ENCODE measurements at regions not wholly inside any gene's neighbourhood (a gene's known extent, or its start where the extent isn't known, plus 50 kb on each side); places are given as distances from the start of the nearest gene placed in this dataset.
A peak's percentile ranks its signal among the peaks of the same experiment; 100 is the strongest.
"Not testable (repeated sequence)": the region's sequence is repeated elsewhere in the genome, so short reads cannot be mapped to it uniquely, and the experiment has no call there.

DNA sequence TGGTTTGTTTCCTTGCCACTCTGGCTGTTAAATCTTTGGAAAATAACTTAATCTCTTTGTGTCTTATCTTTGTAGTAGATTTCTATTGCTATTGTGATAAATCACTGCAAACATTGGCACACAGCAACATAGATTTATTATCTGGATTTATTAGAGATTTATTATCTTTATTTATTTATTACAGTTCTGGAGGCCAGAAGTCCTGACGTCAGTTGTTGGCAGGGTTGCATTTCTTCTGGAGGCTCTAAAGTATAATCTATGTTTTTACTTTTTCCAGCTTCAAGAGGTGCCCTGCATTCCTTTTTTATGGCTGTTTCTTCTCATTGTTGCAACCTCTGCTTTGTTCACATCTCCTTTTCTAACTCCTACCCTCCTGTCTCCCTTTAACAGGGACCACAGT lies 542.8 kb downstream of the GRXCR1 start:
- DNase-seq (ENCODE audit: low read depth): no peak

DNA sequence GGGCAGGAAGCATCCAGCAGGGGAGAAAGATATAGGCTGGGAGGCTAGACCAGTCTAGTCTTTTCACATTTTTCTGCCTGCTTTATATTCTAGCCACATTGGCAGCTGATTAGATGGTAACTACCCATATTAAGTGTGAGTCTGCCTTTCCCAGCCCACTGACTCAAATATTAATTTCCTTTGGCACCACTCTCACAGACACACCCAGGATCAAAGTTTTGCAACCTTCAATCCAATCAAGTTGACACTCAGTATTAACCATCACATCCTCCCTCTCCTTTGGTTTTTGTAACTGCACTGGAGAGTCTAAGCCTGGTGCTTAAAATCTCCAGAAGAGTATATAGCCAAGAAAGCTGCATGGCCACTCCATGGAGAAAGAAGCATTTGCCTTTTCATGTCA lies 560.4 kb downstream of the GRXCR1 start:
- DNase-seq (ENCODE audit: low read depth): no peak

DNA sequence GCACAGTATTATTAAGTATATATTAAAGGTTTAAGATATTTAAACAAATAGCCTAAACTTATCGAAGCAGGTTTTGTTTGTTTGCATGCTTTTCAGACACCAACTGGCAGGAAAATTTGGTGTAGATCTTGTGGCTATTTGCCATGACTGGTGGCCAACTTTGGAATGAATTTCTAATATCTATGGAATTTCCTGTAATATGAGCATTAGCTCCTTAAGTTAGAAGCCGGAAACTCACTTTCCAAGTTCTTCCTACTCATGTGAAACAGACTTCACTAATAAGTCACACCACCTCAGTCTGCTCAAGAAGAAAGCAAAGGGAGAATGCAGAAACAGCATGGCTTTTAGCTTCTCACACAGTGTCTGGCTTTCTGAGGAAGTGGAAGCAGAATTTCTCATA lies 563.9 kb downstream of the GRXCR1 start:
- DNase-seq (ENCODE audit: low read depth): peak; percentile 28

DNA sequence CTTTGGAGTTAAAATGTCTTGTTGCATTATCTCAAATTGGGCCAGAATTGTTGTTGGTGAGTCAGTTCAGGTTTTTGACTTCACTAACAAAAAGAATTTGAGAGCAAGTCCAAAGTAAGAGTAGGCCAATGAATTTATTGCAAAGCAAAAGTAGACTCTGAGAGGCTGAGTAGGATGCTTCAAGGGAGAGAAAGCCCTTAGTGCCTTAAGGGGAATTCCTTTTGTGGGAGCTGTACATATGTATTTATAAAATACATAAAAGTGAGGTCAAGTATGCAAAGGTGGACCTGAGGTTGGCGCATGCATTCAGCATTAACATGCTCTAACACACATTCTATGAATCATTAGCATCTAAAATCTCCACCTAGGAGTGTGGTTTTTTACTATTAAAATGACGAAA lies 565.4 kb downstream of the GRXCR1 start:
- no peak for DNase-seq (ENCODE audit: low read depth)

DNA sequence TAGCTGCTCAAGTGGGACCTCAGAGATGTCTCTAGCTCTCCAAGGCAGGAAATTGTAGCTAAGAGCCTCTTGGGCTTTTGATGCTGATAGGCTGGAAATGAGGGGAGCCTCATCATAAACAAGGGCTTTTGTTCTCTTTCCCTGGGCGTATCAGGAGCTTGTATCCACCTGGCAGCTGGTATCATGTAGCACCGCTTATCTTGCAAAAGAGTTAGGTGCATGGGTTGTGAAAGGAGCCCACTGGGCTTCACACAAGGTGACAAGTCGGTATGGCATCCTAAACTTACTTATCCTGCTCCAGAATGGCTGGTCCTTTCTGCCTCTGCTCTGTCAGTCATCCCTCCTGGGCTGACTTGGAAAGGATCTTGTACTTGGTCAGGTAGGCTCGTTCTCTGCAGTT lies 565.8 kb downstream of the GRXCR1 start:
- no peak for DNase-seq (ENCODE audit: low read depth)

DNA sequence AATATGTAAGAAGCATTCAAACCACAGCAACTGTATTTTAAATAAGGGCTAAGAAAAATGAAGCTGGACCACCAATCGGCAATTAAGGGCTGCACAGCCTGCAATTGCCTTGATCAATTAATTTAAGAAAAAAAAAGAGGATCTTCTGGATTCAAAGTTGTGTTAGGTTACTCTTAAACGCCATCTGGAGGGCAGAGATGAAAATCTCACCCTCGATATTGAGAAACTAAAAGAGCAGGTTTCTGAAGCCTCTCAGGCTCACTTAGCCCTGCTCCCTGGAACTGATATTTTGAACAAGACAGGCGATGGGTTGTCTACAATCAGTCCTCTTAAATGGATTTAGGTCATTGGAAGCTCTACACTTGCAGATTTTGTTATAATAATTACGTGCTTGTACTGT lies 579.4 kb downstream of the GRXCR1 start:
- no peak for DNase-seq (ENCODE audit: low read depth)

DNA sequence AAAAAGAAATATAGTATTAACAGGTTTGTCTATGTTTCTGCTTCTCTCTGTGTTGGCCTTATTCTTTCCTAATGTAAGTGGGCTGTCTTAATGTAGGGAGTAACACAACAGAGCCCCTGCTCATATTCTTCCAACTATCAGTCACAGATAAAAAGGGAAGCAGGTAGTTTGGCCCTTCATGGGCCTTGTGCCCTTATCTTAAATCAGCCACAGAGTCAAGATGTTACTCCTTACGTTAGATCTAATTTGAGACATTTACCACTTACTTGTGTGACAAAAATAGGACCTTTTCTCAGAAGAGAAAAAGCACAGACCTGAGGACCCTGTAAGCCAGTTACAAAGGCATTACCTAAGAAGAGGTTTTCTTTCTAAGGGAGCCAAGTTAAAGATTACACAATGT lies 589.0 kb downstream of the GRXCR1 start:
- no peak for DNase-seq (ENCODE audit: low read depth)

DNA sequence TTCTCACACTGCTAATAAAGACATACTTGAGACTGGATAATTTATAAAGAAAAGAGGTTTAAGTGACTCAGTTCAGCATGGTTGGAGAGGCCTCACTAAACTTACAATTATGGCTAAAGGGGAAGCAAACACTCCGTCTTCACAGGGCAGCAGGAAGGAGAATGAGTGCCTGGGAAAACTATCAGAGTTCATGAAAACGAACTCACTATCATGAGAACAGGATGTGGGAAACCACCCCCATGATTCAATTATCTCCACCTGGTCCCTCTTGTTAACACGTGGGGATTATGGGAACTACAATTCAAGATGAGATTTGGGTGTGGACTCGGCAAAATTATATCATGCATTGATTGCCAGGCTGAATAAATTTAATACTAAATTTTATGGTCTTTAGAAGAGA lies 592.7 kb downstream of the GRXCR1 start:
- no peak for DNase-seq (ENCODE audit: low read depth)

DNA sequence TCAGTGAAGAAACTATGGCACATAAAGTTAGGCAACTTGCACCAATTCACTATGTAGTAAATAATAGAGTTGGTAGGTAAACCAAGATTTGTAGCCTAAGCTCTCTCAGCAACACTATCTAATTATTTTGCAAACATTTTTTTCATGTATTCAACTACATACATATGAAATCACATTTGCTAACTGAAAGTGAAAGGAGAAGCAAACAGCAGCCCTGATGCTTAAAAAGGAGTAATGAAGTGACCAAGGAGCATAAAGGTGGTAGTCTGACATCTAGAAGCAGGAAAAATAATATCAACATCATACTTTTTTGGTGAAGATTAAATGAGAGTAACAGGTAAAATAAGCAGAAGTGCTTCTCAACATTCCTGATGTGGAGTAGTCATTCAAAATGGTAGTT lies 603.7 kb downstream of the GRXCR1 start:
- DNase-seq (ENCODE audit: low read depth): no peak

DNA sequence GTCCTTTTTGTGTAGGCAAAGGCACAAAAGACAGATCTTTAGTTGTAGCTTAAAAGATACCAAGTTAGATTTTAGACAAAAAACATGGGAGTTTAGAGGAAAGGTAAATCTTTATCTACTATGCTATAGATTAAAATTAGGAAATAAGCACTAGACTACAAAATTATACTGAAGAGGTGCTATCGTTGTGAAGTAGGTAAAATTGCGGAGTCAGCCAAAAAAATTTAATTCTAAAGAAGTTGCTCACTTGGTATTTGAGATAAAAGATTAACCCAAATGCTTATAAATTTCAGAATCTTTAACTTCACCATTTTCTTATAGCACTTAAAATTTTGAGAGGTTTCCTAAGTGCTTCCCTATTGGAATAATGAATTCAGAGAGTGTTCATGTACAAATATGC lies 604.1 kb downstream of the GRXCR1 start:
- DNase-seq (ENCODE audit: low read depth): no peak

DNA sequence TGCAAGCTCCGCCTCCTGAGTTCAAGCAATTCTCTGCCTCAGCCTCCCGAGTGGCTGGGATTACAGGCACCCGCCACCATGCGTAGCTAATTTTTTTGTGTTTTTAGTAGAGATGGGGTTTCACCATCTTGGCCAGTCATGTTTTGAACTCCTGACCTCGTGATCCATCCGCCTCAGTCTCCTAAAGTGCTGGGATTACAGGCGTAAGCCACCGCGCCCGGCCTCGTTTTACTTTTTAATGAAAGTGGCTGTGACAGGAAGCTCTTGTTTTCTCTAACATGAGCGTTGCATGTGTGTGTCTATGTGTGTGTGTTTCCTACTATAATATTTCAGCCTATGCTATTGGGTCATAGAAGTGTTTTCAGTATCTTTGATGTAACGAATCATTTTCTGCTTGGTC lies 613.3 kb downstream of the GRXCR1 start:
- DNase-seq (ENCODE audit: low read depth): not testable (repeated sequence)

DNA sequence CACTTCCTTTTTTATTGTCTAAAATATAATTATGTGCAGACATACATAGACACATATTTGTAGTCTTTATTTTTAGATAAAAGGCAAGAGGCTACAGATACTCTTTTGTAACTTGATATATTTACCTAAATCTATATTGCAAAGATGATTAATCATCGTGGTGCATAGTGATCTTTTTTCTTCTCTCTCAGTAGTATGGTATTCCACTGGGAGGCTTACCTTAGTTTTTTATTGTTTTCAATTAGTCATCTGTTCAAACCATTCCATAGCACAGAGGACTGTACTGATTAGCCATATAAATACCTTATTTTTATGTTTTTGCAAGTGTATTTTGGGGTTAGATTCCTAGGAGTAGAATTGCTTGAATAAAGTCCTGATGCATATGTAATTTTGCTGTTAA lies 619.7 kb downstream of the GRXCR1 start:
- DNase-seq (ENCODE audit: low read depth): no peak

DNA sequence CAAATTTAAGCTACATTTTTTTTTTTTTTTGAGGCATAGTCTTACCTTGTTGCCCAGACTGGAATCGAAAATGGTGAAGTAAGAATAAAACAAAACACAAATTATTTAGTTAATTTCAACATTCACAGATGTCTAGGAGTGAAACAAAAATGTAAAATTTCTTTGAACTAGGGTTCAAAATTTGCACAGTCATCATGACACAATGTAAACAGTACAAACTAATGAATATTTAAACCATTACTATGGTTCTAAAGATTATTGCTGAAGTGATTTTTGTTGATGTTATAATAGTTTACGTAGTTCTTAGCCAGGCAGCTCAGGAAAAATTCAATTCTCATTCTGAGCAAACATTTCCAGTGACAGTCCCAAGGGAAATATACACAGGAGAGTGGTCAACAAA lies 633.1 kb downstream of the GRXCR1 start:
- DNase-seq (ENCODE audit: low read depth): no peak

DNA sequence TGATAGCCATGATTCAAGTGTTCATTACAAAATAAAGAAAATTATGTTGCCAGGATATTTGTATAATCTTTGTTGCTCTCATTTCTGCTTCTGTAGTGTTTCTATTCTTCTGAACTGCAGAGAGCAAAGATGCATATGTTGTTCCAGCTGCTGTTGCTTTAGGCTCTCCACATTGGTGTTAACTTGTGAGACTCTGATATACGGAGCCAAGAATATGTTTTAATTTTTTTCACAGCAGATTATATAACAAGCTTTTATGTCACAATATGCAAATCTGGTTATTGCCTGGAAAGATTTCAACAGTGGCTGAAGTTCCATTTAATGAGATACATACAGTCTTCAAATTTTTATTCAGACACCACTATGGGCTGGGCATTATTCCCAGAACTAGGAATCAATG lies 655.0 kb downstream of the GRXCR1 start:
- no peak for DNase-seq (ENCODE audit: low read depth)

DNA sequence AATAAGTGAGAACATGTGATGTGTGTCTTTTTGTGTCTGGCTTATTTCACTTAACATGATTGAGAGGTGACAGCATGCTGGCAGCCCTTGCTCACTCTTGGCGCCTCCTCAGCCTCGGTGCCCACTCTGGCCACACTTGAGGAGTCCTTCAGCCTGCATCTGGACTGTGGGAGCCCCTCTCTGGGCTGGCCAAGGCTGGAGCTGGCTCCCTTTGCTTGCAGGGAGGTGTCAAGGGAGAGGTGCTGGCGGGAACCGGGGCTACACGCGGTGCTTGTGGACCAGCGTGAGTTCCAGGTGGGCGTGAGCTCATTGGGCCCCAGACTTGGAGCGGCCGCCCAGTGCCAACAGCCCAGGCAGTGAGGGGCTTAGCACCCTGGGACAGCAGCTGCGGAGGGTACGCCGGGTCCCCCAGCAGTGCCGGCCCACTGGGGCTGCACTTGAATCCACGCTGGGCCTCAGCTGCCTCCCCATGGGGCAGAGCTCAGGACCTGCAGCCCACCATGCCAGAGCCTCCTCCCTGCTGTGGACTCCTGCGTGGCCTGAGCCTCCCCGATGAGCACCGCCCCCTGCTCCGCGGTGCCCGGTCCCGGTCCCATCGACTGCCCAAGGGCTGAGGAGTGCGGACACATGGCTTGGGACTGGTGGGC lies 658.6 kb downstream of the GRXCR1 start:
- no peak for DNase-seq (ENCODE audit: low read depth)

DNA sequence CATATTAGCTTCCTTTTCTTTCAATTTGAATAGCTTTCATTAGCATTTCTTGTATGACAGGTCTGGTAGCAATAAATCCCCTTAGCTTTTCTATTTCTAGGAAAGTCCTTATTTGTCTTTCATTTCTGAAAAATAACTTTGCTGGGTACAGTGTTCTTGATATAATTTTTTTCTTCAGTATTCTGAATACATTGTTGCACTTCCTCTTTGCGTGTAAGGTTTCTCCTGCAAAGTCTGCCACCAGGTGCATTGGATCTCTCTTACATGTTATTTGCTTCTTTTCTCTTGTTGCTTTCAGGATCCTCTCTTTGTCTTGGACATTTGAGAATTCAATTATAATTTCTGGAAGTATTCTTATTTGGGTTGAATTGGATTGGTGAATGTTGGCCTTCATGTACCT lies 663.7 kb downstream of the GRXCR1 start:
- DNase-seq (ENCODE audit: low read depth): no peak

DNA sequence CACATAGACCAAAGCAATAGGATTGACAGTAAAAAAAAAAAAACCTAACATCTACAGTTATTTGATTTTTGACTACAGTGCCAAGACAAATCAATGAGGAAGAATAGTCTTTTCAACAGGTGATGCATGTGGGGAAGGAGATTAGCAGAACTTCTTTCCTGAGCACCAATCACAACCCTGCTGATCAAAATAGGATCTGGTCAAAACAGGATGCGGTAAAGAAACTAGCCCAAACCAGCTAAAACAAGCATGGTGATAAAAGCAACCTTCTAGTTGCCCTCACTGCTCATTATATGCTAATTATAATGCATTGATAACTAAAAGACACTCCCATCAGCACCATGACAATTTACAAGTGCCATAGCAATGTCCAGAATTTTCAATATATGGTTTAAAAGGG lies 667.5 kb downstream of the GRXCR1 start:
- no peak for DNase-seq (ENCODE audit: low read depth)

DNA sequence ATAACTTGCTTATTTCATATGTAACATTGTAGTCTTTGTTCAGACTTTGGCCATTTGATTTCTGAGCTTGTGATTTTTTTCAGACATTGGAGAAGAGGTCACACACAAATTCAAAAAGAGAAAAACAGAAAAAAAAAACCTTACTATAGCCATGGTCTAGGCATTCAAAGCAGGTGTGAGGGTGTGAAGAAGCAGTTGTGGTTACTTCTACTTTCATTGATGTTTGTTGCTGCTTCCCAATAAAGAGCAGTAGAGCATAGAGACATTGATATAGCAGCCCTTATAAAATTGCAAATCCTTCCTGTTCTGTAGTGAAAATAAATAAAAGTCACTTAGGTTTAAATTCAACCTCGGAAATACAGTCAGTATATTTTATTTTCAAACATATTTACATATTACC lies 671.6 kb downstream of the GRXCR1 start:
- DNase-seq (ENCODE audit: low read depth): no peak

DNA sequence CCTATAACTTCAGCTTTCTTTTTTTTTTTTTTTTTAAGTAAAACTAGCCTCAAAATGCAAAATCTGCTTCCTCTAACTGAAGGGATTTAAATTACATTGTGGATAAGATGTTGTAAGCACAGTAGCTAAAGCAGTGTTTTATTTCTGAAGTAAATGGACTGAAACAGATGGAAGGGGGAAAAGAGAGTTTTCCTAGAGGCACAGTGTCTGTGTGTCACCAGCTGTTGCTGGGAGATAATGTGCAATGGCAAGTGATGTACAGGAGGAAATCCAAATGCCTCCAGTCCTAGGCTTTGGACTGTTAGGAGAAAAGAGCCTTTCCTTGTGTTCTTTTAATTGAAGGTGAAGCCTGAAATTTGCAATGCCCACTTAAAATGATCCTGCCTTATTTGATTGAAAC lies 672.1 kb downstream of the GRXCR1 start:
- DNase-seq (ENCODE audit: low read depth): no peak

DNA sequence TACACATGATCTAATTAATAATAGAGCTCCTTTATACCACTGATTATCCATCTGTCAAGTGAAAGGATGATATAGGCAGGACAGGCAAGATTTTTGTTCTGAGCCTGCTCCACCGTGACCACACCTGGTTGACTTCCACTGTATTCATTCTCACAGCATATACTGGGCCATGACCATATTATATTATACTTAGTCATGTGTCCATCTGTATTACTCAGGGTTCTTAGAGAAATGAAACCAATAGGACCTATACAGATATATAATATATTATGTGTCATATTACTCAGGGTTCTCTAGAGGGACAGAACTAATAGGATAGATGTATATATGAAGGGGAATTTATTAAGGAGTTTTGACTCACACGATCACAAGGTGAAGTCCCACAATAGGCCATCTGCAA lies 675.1 kb downstream of the GRXCR1 start:
- no peak for DNase-seq (ENCODE audit: low read depth)

DNA sequence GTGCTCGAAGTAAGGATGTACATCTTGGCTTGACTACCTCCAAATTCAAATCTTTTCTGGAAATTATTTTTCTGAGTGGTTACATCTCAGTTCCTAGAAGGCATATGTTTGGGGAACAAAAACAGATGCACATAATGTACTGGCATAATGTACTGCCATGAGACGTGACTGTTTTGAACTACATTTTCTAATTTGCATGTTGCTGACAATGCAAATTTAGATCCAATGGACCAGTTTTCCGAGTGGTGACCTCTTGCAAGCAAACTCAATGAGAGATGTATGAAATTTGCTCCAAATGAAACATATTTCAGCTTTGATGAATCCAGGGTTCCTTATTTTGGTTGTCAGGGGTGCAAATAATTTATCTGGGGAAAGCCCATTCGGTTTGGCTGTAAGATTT lies 694.3 kb downstream of the GRXCR1 start:
- DNase-seq (ENCODE audit: low read depth): no peak

DNA sequence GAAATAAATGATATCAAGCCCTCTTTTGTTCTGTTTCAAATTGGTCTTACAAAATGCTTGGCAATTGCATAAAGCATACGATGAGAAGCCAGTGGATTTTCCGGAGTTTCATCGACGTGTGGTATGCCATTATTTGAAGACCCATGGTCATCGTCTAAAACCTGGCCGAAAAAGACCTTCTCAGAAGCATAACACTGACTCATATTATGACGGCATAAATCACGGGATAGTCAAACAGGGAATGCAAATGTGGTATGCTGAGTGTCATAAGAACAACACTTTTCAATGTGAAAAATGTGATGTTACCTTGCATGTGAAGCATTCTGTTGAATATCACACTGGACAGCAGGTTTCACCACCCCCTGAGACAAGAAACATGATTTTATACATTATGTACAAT lies 695.2 kb downstream of the GRXCR1 start:
- DNase-seq (ENCODE audit: low read depth): no peak

DNA sequence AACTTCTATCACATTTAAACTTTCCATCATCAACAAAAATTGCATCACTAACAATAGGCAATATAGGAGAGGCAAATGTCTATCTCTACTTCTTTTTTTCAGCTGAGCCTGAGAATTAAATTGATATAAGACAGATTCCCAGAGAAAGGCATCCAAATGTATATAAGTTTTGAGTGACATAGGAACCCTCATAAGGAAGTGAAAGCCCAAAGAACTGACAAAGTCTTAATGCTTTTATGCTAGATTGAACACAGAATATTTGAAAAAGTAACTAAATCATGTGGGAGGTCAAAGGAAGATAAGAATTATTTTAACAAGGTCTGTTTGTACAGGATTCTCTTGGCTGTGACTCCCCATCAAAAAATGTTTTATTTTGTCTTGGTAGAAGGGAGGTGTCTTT lies 714.9 kb downstream of the GRXCR1 start:
- no peak for DNase-seq (ENCODE audit: low read depth)

DNA sequence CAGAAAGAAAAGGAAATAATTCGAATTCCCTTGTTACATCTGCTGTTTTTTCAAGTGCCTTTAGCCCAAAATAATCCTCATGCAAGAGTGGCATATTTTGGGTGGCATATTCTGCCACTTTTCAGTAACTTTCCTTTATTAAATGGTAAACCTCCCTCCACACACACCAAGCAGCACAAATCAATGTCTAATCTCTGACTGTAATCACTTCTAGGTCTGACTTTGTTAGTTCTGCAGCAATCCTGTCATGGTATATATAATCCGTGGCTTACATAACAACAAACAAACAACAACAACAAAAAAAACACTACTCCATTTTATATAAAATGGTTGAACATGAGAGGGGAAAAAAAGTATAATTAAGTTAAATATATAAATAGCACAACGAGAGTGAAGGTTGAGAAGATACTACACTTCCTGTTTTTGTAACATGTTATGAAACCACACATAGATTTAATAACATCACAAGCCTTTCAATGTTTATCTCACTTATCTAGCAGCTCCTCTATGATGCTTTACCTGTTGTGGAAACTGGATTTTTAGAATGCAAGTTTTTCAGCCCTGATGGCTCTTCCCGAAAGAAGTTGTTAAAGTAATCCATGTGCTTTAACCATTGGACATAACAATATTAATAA lies 715.4 kb downstream of the GRXCR1 start:
- DNase-seq (ENCODE audit: low read depth): no peak

Measured in GM04503 (cell line).